ENCODE measurements at regions not wholly inside any gene's neighbourhood (a gene's known extent, or its start where the extent isn't known, plus 50 kb on each side); places are given as distances from the start of the nearest gene placed in this dataset.

- Histone ChIP-seq H3K4me3 (no peak overlapping the region), H3K36me3 (no peaks in the 10 kb centered on the region), H3K4me1 (peaks cover 13 to 22% of the 10 kb centered on the region in 2 donors), H3K9me3 (no peaks in the 10 kb centered on the region), H3K27me3 (no peaks in the 10 kb centered on the region), H3K27ac (no peak overlapping the region)
- DNase-seq: no peak
- TF ChIP-seq POLR2A (IDR thresholded peaks at IDR 0.05): no peak
- TF ChIP-seq, protein P1, sequence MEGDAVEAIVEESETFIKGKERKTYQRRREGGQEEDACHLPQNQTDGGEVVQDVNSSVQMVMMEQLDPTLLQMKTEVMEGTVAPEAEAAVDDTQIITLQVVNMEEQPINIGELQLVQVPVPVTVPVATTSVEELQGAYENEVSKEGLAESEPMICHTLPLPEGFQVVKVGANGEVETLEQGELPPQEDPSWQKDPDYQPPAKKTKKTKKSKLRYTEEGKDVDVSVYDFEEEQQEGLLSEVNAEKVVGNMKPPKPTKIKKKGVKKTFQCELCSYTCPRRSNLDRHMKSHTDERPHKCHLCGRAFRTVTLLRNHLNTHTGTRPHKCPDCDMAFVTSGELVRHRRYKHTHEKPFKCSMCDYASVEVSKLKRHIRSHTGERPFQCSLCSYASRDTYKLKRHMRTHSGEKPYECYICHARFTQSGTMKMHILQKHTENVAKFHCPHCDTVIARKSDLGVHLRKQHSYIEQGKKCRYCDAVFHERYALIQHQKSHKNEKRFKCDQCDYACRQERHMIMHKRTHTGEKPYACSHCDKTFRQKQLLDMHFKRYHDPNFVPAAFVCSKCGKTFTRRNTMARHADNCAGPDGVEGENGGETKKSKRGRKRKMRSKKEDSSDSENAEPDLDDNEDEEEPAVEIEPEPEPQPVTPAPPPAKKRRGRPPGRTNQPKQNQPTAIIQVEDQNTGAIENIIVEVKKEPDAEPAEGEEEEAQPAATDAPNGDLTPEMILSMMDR (IDR thresholded peaks at IDR 0.05): no peak
- intact Hi-C loops (cut with DNase I; ENCODE audit: low total_unique reads): no loop called here
Observed at GRCh38 chr2:43161650-43162510, 64.5 kb downstream of the ZFP36L2 start.

DNA sequence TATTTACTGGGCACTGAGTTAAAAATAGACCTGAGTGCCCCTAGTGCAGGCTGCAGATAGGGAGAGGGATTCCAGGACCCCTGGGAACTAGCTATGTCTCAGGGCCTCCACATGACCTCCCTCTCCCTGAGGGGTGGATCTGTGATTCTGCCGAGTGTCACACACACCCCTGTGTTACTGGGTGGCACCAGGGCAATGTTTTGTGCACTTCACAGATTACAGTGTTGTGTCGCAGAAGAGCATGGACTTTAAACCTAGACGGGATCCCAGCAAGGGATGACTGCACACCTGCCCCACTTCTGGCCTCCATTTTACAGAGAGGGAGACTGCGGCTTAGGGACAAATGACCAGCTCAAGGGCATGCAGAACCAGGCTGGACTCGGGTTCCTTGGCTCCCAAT lies 65.6 kb downstream of the ZFP36L2 start:
- Histone ChIP-seq H3K9me3 (no peaks in the 10 kb centered on the region), H3K4me1 (peaks cover 13 to 22% of the 10 kb centered on the region in 2 donors), H3K27ac (peak overlapping the region; percentile 85 to 87), H3K4me3 (no peak overlapping the region), H3K36me3 (no peaks in the 10 kb centered on the region), H3K27me3 (no peaks in the 10 kb centered on the region)
- DNase-seq: no peak
- intact Hi-C loops (cut with DNase I; ENCODE audit: low total_unique reads): no loop called here
- TF ChIP-seq, protein P1 (IDR thresholded peaks at IDR 0.05): no peak
- TF ChIP-seq POLR2A (IDR thresholded peaks at IDR 0.05): no peak

- intact Hi-C loops (cut with DNase I; ENCODE audit: low total_unique reads): no loop called here
Observed at GRCh38 chr2:43159797-43160196, 66.6 kb downstream of the ZFP36L2 start.

GRCh38 chr2:43158259-43158880 lies 68.0 kb downstream of the ZFP36L2 start:
- intact Hi-C loops (cut with DNase I; ENCODE audit: low total_unique reads): no loop called here
- Histone ChIP-seq H3K27ac (peak overlapping the region; percentile 85 to 87), H3K27me3 (no peaks in the 10 kb centered on the region), H3K9me3 (no peaks in the 10 kb centered on the region), H3K4me1 (peaks cover 13 to 22% of the 10 kb centered on the region in 2 donors), H3K36me3 (no peaks in the 10 kb centered on the region), H3K4me3 (no peak overlapping the region)
- peak; percentile 80 to 90 for DNase-seq
- no peak for TF ChIP-seq POLR2A (IDR thresholded peaks at IDR 0.05)
- TF ChIP-seq, protein P1 (IDR thresholded peaks at IDR 0.05): no peak

More at GRCh38 chr2:43159797-43160196, 66.6 kb downstream of the ZFP36L2 start:
- H3K4me3 ChIP-seq: no peak overlapping the region
- TF ChIP-seq POLR2A (IDR thresholded peaks at IDR 0.05): no peak
- TF ChIP-seq, protein P1 (IDR thresholded peaks at IDR 0.05): no peak
- H3K9me3 ChIP-seq: no peaks in the 10 kb centered on the region
- H3K4me1 ChIP-seq: peaks cover 13 to 22% of the 10 kb centered on the region in 2 donors
- no peaks in the 10 kb centered on the region for H3K27me3 ChIP-seq
- H3K27ac ChIP-seq: peak overlapping the region; percentile 85 to 87
- H3K36me3 ChIP-seq: no peaks in the 10 kb centered on the region
- no peak for DNase-seq
